ENCODE measurements at regions not wholly inside any gene's neighbourhood (a gene's known extent, or its start where the extent isn't known, plus 50 kb on each side); places are given as distances from the start of the nearest gene placed in this dataset.
"Not testable (repeated sequence)": the region's sequence is repeated elsewhere in the genome, so short reads cannot be mapped to it uniquely, and the experiment has no call there.

DNA sequence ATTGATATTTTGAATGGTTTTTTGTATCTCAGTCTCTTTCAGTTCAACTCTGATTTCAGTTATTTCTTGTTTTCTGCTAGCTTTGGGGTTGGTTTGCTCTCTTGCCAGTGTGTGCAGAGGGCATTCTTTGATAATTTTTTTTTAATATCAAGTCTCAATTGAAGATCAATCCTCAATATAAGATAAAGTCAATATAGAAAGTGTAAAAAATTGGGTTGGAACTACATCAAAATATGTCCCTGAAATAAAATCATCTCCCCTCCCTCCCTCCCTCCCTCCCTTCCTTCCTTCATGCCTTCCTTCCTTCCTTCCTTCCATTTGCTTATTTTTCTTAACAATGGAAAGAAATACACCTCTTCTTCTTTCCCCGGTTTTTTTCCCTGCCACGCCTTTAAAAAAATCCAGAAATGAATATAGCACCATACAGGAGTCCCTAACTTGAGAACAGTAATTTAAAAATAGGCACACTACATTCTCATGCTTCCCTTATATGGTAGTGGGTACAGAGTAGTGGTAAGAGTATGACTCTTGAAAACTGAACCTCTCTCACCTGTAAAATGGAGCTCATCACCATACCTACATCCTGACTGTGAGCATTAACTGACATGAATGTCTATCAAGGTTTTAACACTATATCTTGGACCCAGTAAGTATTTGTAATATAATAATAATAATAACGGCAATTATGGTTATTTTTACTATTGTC is 221.9 kb downstream of the GIPC2 start:
- FAIRE-seq (no peak), DNase-seq (ENCODE audit: insufficient read length, low spot score) (no peak)
- TF ChIP-seq POLR2A (IDR thresholded peaks at IDR 0.05; ENCODE audit: low read depth, low read length): no peak

DNA sequence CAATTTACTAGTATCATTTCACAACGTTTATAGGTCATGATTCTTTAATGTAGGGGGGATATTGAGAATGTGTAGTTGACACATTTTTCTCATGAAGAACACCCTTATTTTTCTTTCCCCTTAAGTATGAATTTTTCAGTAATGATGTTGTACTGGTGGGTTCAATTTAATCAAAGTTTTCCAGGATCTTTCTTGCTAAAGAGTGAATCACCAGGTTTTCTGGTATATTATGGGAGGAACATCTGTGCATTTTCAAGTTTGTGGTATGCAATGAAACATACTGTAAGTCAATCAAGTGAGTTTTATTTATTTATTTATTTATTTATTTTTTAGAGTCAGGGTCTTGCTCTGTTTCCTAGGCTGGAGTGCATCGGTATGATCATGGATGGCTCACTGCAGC is 221.2 kb upstream of the PTGFR start:
- no peak for FAIRE-seq
- no peak for DNase-seq (ENCODE audit: insufficient read length, low spot score)
- TF ChIP-seq POLR2A (IDR thresholded peaks at IDR 0.05; ENCODE audit: low read depth, low read length): no peak

DNA sequence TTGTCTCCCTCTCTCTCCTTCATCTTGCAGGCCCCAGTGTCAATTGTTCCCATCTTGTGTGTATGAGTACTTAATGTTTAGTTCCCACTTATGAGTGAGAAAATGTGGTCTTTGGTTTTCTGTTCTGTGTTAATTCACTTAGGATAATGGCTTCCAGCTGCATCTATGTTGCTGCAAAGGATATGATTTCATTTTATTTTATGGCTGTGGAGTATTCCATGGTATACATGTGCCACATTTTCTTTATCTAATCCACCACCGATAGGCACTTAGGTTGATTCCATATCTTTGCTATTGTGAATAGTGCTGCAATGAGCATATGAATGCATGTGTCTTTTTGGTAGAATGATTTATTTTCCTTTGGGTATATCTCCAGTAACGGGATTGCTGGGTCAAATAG is 219.4 kb upstream of the PTGFR start:
- not testable (repeated sequence) for FAIRE-seq; DNase-seq (ENCODE audit: insufficient read length, low spot score)

DNA sequence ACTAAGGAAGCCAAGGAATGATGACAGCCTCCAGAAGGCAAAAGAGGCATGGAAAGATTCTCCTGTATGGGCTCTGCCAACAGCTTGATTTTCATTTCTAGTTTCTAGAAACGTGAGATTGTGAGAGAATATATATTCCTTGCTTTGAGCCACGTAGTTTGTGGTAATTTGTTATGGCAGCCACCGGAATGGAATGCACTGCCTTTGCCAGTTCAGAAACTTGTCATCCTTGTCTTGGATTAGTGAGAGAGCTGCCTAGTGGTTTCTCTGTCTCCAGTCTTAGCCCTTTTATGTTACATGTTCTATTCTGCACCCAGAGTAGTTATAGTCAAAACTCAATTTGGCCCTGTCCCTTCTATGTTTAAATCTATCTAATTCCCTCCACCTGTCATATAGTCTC is 216.0 kb upstream of the PTGFR start:
- FAIRE-seq: no peak
- TF ChIP-seq POLR2A (IDR thresholded peaks at IDR 0.05; ENCODE audit: low read depth, low read length): no peak
- DNase-seq (ENCODE audit: insufficient read length, low spot score): no peak

DNA sequence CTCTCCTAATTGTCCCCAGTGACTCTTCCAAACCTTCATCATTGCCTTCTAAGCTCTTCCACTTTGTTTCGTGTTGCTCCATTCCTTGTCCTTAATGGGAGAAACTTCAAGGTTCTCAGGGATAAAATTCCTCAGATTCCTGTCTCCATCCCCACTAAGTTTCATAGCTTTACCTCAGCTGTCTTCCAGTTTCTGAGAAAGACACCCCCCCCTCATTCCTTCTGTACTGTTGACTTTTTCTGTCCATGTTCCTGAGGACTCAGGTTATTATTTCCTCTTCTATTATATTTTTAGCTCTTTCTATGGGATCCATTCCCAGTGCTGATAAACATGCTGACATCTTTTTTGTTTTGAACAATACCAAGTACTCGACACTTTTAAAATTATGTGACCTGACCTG is 215.3 kb upstream of the PTGFR start:
- no peak for DNase-seq (ENCODE audit: insufficient read length, low spot score)
- no peak for TF ChIP-seq POLR2A (IDR thresholded peaks at IDR 0.05; ENCODE audit: low read depth, low read length)
- FAIRE-seq: no peak

DNA sequence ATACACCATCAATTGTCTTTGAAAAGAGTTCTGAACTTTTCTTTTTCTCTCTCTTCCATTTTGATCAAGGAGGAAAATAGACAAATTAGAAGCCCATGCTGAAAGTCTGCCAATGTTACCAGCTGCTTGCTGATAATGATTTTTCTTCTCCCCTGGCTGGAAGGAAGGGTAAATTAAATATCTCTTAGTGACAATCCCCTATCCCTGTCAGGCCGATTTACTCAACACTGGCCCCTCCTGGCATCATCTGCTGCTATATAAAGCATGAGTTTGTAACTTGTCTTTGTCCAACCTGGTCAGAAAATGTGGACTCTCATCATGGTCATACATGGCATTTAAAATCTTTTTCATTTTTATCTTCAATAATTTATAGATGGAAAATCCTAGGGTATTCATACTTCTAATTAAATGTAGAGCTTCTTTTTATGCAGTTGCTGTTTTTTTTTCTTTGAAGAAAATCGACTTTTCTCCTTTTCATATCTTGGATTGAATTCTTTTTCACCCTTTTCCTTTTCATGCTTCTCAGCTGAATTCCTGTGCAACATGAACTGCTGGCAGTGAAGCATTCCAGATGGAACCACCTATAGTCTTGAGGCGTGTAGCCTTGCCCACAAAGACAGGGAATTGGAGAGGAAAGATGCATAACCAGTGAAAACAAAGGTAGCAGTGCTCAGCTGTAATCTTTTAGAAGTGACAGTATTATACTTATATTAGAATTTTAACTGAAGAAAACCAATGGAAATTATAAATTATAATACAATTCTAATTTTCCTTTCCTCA is 214.7 kb upstream of the PTGFR start:
- FAIRE-seq (no peak), DNase-seq (ENCODE audit: insufficient read length, low spot score) (no peak)
- no peak for TF ChIP-seq POLR2A (IDR thresholded peaks at IDR 0.05; ENCODE audit: low read depth, low read length)

DNA sequence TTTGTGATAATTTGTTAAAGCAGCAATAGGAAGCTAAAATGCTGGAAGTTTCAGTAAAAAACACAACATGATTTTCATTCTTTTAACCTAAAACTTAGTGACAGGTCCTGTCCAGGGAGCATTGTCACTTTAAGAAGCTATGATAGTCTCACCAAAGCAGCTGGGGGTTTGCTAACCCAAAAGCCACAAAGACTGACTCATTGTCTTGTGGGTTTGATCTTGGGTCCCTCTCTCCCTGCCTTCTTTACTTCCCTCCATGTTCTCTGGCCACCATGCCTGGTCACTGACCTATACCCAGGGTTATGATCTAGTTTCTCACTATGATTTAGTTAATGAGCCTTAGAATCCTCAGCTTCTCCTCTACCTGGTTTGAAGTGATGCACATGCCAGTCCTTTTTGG is 213.5 kb upstream of the PTGFR start:
- TF ChIP-seq POLR2A (IDR thresholded peaks at IDR 0.05; ENCODE audit: low read depth, low read length): no peak
- FAIRE-seq: peak; percentile 82
- peak; percentile 33 for DNase-seq (ENCODE audit: insufficient read length, low spot score)

DNA sequence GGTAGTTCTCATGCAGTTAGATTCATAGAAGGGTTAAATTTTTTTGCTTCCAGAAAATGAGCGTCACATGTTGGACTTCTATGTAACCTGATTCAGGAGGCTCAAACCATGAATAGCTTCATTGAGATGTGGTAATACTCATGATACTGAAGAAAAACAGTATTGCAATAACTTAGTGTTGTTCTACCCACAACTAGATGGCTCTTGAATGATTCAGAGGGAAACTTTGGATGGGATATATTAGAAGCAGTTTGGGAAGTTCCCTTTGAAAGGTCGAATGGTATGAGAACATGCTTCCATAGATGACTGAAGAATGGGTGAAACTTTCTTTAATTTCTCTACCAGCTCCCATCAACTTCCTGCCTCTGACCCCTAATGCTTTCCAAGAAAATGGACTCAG is 211.7 kb upstream of the PTGFR start:
- peak; percentile 89 for FAIRE-seq
- TF ChIP-seq POLR2A (IDR thresholded peaks at IDR 0.05; ENCODE audit: low read depth, low read length): no peak
- DNase-seq (ENCODE audit: insufficient read length, low spot score): no peak

DNA sequence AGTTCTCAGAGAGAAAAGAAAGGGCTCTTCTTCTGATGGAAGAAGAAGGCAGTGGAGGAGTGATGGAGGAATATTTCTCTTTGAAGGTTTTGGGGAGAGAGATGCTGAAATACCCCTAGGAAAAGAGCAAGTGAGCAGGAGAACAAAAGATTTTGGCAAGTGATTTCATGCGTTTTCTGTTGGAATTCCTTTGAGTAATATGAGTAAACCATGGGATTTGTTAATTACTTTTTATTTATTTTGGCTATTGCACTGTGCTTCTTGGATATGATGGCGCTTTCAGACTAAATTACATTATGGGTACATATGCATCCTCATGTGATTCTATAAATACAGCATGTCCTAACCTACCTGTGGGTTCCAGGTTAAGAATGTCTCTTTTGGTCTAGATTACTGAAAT is 210.1 kb upstream of the PTGFR start:
- DNase-seq (ENCODE audit: insufficient read length, low spot score) (no peak), FAIRE-seq (no peak)
- TF ChIP-seq POLR2A (IDR thresholded peaks at IDR 0.05; ENCODE audit: low read depth, low read length): no peak

DNA sequence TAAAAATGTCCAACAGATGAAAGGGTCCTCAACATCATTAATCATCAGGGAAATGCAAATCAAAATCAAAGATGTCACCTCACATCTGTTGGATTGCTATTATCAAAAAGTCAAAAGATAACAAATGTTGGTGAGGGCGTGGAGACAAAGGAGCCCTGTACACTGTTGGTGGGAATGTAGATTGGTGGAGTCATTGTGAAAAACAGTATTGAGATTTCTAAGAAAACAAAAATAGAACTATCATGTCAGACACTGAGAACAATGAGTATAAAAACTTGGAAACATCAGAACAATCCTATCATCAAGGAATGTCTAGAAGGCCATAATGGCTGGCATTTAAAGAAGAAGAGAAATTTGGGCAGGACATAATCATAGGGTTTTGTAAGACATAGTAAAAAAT is 209.2 kb upstream of the PTGFR start:
- no peak for DNase-seq (ENCODE audit: insufficient read length, low spot score)
- no peak for TF ChIP-seq POLR2A (IDR thresholded peaks at IDR 0.05; ENCODE audit: low read depth, low read length)
- FAIRE-seq: no peak

DNA sequence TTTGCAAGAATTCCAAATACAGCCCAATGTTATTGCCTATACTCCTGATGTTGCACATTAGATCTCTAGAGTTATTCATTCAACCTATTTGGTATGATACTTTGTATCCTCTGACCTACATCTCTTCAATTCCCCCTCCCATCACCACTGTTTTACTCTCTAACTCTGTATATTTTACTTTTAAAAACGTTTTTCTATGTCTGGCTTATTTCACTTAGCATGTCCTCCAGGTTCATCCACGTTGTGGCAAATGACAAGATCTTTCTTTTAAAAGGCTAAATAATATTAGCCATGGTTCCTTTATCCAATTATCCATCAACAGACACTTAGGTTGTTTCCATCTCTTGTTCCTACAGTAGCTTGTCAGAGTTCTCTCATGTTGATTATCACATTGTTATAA is 207.1 kb upstream of the PTGFR start:
- no peak for DNase-seq (ENCODE audit: insufficient read length, low spot score)
- no peak for TF ChIP-seq POLR2A (IDR thresholded peaks at IDR 0.05; ENCODE audit: low read depth, low read length)
- no peak for FAIRE-seq

DNA sequence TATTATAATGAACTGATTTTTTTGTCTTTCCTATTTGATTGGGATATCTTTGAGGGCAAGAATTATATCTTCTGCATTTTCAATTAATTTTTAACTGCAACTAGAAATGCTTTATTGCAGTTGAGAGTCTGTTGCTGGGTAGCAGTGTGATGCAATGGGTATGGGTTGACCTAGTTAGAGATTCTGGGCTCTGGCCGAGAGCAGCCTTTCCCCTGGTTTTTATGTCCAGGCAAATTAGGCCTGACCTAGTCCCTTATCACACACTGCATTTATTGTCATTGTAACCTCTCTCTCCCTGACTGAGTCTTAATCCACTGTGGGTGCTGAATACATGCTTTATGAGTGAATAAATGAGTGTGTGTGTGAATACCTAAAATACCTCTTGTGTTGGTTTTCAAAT is 206.4 kb upstream of the PTGFR start:
- no peak for FAIRE-seq
- no peak for TF ChIP-seq POLR2A (IDR thresholded peaks at IDR 0.05; ENCODE audit: low read depth, low read length)

DNA sequence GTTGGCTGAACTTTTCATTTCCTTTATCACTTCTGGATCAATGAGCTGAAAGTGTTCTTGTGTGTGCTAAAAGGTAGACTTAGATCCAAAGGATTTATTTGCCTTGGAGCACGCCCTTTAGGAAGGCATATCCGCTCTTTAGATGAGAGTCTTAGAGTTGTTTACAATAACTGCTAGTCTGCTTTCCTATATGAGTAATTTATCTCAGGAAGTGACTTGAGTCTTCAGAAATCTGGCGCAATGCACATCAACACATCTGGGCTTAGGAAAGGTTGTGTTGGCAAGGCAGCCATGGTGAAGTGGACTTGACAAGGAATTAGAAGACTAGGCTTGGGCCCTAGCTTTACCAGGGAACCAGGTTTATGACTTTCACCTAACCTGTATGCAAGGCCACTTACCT is 204.1 kb upstream of the PTGFR start:
- DNase-seq (ENCODE audit: insufficient read length, low spot score) (no peak), FAIRE-seq (peak; percentile 95)
- no peak for TF ChIP-seq POLR2A (IDR thresholded peaks at IDR 0.05; ENCODE audit: low read depth, low read length)

More for the DNA sequence above, 206.4 kb upstream of the PTGFR start:
- no peak for DNase-seq (ENCODE audit: insufficient read length, low spot score)

DNA sequence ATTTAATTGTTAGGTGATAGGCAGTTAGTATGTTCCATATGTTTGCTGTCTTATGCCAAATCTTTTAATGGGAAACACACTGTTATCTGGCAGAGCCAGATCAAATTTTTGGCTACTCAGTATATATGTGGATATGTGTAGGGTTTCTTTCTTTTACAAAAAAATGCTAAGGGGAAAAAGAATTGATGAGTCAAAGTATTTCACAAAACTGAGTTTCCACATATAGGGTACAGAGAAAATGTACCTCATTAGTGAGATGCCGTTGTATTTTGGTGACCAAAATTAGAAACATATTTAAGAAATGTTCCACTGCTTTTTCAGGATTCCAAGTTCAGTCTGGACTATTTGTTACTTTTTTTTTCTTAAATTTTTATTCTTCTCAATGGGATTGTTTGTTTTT is 201.2 kb upstream of the PTGFR start:
- no peak for FAIRE-seq
- DNase-seq (ENCODE audit: insufficient read length, low spot score): no peak
- TF ChIP-seq POLR2A (IDR thresholded peaks at IDR 0.05; ENCODE audit: low read depth, low read length): no peak

DNA sequence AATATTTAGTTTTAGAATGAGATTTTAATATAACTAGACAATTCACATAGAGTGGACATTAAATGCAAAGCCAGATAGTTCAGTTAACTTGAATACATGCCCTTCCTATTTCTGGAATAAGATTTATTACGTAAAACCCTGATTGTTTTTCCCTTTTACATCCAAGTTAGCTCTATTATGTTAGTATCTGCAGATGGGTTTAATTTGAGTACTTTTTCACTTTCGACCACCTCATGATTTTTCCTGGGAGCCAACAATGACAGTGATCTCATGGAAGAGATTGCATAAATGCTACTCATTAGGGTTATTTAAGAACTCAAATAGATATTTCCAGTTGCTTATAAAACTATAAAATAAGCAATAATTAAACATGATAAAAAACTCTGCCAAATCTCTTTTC is 199.4 kb upstream of the PTGFR start:
- DNase-seq (ENCODE audit: insufficient read length, low spot score): no peak
- TF ChIP-seq POLR2A (IDR thresholded peaks at IDR 0.05; ENCODE audit: low read depth, low read length): no peak

More for the DNA sequence above, 199.4 kb upstream of the PTGFR start:
- FAIRE-seq: no peak

All from H54 (cell line).